HEK293T (cell line): ENCODE measurements at regions not wholly inside any gene's neighbourhood (a gene's known extent, or its start where the extent isn't known, plus 50 kb on each side); places are given as distances from the start of the nearest gene placed in this dataset.

Source experiments
- BHLHE40 ChIP-seq: fragments of 450-650 bp; IDR thresholded peaks from 2 replicates; pipeline ENCODE4 v1.6.1; 2016; ENCODE audit warnings: mild to moderate bottlenecking, moderate library complexity, borderline replicate concordance
- CTBP1 ChIP-seq: fragments of 450-650 bp; IDR thresholded peaks from 2 replicates; pipeline ENCODE4 v1.6.1; 2016; ENCODE audit warnings: borderline replicate concordance
- ELF4 ChIP-seq: fragments of 450-650 bp; IDR thresholded peaks from 2 replicates; pipeline ENCODE4 v1.6.1; 2017; ENCODE audit warnings: antibody characterized with exemption
- FOXM1 ChIP-seq: fragments of 450-650 bp; IDR thresholded peaks from 2 replicates; pipeline ENCODE4 v1.6.1; 2017; ENCODE audit warnings: mild to moderate bottlenecking, borderline replicate concordance
- HDGF ChIP-seq: fragments of 450-650 bp; IDR thresholded peaks from 2 replicates; pipeline ENCODE4 v1.6.1; 2017; ENCODE audit warnings: antibody characterized with exemption, borderline replicate concordance
- SUZ12 ChIP-seq: fragments of 450-650 bp; IDR thresholded peaks from 2 replicates; pipeline ENCODE4 v1.6.1; 2016; ENCODE audit warnings: mild to moderate bottlenecking

DNA sequence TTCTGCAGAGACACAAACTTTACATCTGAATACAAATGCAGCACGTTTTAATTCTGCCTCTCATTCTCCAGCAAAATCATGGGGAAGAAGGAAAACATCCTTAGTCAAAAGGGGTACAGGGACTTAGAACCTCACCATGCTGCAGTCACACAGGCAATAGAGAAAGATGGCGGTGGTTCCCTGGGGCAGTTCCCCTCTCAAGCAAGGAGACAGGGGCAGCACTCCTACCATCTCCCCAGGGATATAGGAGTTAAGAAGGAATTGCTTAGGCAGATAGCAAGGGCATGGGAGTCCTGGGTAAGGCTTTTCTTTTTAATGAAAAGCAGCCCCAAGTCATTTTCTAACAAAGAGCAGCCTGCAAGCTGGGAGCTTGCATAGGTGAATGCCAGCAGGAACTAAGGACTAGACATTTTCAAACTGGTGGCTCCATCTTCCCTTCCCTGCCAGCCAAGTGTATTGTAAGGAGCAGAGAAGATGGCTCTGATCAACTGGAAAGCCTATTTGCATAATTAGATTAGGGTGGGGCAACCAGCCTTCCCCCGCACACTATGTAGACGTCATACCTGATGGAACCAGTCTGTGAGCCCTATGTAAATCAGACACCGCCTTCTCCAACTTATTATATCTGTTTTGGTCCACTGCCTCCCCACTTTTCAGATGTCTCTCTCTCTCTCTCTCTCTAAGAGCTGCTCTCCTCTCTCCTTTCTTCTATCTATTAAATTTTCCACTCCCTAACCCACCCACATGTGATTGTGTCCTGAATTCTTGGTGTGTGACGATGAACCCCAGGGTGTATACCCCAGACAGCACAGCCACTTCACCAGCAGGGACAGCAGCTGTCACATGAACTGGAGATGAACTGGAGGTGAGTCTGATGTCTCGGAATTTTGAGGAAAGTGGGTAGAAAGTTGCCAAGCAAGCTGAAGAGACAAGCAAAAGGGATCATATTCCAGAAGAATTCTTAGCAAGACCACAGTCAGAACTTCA is 514.5 kb downstream of the IRS2 start:
- TF ChIP-seq CTBP1 = no peak
- no peak for TF ChIP-seq SUZ12
- TF ChIP-seq ELF4 = no peak
- no peak for TF ChIP-seq HDGF
- no peak for TF ChIP-seq BHLHE40
- no peak for TF ChIP-seq FOXM1
